ENCODE measurements at regions not wholly inside any gene's neighbourhood (a gene's known extent, or its start where the extent isn't known, plus 50 kb on each side); places are given as distances from the start of the nearest gene placed in this dataset.

GRCh38 chr4:108249397-108249796, 80.7 kb upstream of the LEF1 start:
- peaks cover 3% of the 10 kb centered on the region for H3K27me3 Mint-ChIP-seq (ENCODE audit: low read depth)

GRCh38 chr4:108247387-108248049, 78.8 kb upstream of the LEF1 start:
- Mint-ChIP-seq H3K36me3 (ENCODE audit: low read depth) (peaks cover 4% of the 10 kb centered on the region), H3K27ac (no peak overlapping the region), H3K9me3 (peaks cover 14% of the 10 kb centered on the region), H3K4me3 (ENCODE audit: low read depth) (no peak overlapping the region), H3K27me3 (ENCODE audit: low read depth) (no peaks in the 10 kb centered on the region), H3K4me1 (ENCODE audit: low read depth) (peaks cover 4% of the 10 kb centered on the region)
- intact Hi-C loops (cut with micrococcal nuclease), result no loop called here
- DNase-seq (ENCODE audit: low spot score), result no peak

More at GRCh38 chr4:108249397-108249796, 80.7 kb upstream of the LEF1 start:
- H3K4me1 Mint-ChIP-seq (ENCODE audit: low read depth), result peaks cover 4% of the 10 kb centered on the region
- H3K27ac Mint-ChIP-seq, result no peak overlapping the region
- intact Hi-C loops (cut with micrococcal nuclease), result no loop called here
- no peak overlapping the region for H3K4me3 Mint-ChIP-seq (ENCODE audit: low read depth)
- DNase-seq (ENCODE audit: low spot score), result no peak
- H3K9me3 Mint-ChIP-seq, result peaks cover 14% of the 10 kb centered on the region
- peaks cover 4% of the 10 kb centered on the region for H3K36me3 Mint-ChIP-seq (ENCODE audit: low read depth)

GRCh38 chr4:108244606-108245005, 75.9 kb upstream of the LEF1 start:
- DNase-seq (ENCODE audit: low spot score), result no peak
- Mint-ChIP-seq H3K27ac (no peak overlapping the region), H3K27me3 (ENCODE audit: low read depth) (no peaks in the 10 kb centered on the region), H3K4me3 (ENCODE audit: low read depth) (no peak overlapping the region), H3K4me1 (ENCODE audit: low read depth) (peaks cover 4% of the 10 kb centered on the region), H3K36me3 (ENCODE audit: low read depth) (peaks cover 4% of the 10 kb centered on the region), H3K9me3 (peaks cover 14% of the 10 kb centered on the region)
- intact Hi-C loops (cut with micrococcal nuclease), result no loop called here

- H3K9me3 Mint-ChIP-seq, result peaks cover 7% of the 10 kb centered on the region
- H3K27me3 Mint-ChIP-seq (ENCODE audit: low read depth), result peaks cover 3% of the 10 kb centered on the region
- peaks cover 4% of the 10 kb centered on the region for H3K36me3 Mint-ChIP-seq (ENCODE audit: low read depth)
- intact Hi-C loops (cut with micrococcal nuclease), result no loop called here
- no peak for DNase-seq (ENCODE audit: low spot score)
- H3K4me1 Mint-ChIP-seq (ENCODE audit: low read depth), result peaks cover 4% of the 10 kb centered on the region
- H3K27ac Mint-ChIP-seq, result no peak overlapping the region
- no peak overlapping the region for H3K4me3 Mint-ChIP-seq (ENCODE audit: low read depth)
Observed at GRCh38 chr4:108240366-108240765, 71.6 kb upstream of the LEF1 start.

- H3K27ac Mint-ChIP-seq, result no peak overlapping the region
- intact Hi-C loops (cut with micrococcal nuclease), result no loop called here
- no peaks in the 10 kb centered on the region for H3K4me1 Mint-ChIP-seq (ENCODE audit: low read depth)
- no peaks in the 10 kb centered on the region for H3K36me3 Mint-ChIP-seq (ENCODE audit: low read depth)
- H3K27me3 Mint-ChIP-seq (ENCODE audit: low read depth), result peaks cover 4% of the 10 kb centered on the region
- H3K4me3 Mint-ChIP-seq (ENCODE audit: low read depth), result no peak overlapping the region
- no peak for DNase-seq (ENCODE audit: low spot score)
- no peaks in the 10 kb centered on the region for H3K9me3 Mint-ChIP-seq
Observed at GRCh38 chr4:108237693-108238092, 69.0 kb upstream of the LEF1 start.

GRCh38 chr4:108236264-108236663, 67.5 kb upstream of the LEF1 start:
- peaks cover 4% of the 10 kb centered on the region for H3K27me3 Mint-ChIP-seq (ENCODE audit: low read depth)
- H3K9me3 Mint-ChIP-seq, result no peaks in the 10 kb centered on the region
- H3K4me1 Mint-ChIP-seq (ENCODE audit: low read depth), result no peaks in the 10 kb centered on the region
- H3K36me3 Mint-ChIP-seq (ENCODE audit: low read depth), result no peaks in the 10 kb centered on the region
- DNase-seq (ENCODE audit: low spot score), result no peak
- H3K27ac Mint-ChIP-seq, result no peak overlapping the region
- H3K4me3 Mint-ChIP-seq (ENCODE audit: low read depth), result no peak overlapping the region
- intact Hi-C loops (cut with micrococcal nuclease), result no loop called here

GRCh38 chr4:108227923-108228322, 59.2 kb upstream of the LEF1 start:
- Mint-ChIP-seq H3K27me3 (ENCODE audit: low read depth) (no peaks in the 10 kb centered on the region), H3K36me3 (ENCODE audit: low read depth) (no peaks in the 10 kb centered on the region), H3K4me3 (ENCODE audit: low read depth) (no peak overlapping the region), H3K27ac (no peak overlapping the region), H3K9me3 (no peaks in the 10 kb centered on the region), H3K4me1 (ENCODE audit: low read depth) (no peaks in the 10 kb centered on the region)
- intact Hi-C loops (cut with micrococcal nuclease), result no loop called here
- no peak for DNase-seq (ENCODE audit: low spot score)

- no peak for DNase-seq (ENCODE audit: low spot score)
- intact Hi-C loops (cut with micrococcal nuclease), result no loop called here
- H3K36me3 Mint-ChIP-seq (ENCODE audit: low read depth), result no peaks in the 10 kb centered on the region
- H3K4me1 Mint-ChIP-seq (ENCODE audit: low read depth), result no peaks in the 10 kb centered on the region
- H3K27me3 Mint-ChIP-seq (ENCODE audit: low read depth), result no peaks in the 10 kb centered on the region
- H3K9me3 Mint-ChIP-seq, result no peaks in the 10 kb centered on the region
- H3K4me3 Mint-ChIP-seq (ENCODE audit: low read depth), result no peak overlapping the region
- no peak overlapping the region for H3K27ac Mint-ChIP-seq
Observed at GRCh38 chr4:108224611-108225053, 55.9 kb upstream of the LEF1 start.

GRCh38 chr4:108223313-108223712, 54.6 kb upstream of the LEF1 start:
- H3K27me3 Mint-ChIP-seq (ENCODE audit: low read depth), result no peaks in the 10 kb centered on the region
- DNase-seq (ENCODE audit: low spot score), result no peak
- intact Hi-C loops (cut with micrococcal nuclease), result no loop called here
- no peaks in the 10 kb centered on the region for H3K9me3 Mint-ChIP-seq
- H3K36me3 Mint-ChIP-seq (ENCODE audit: low read depth), result no peaks in the 10 kb centered on the region
- no peak overlapping the region for H3K27ac Mint-ChIP-seq
- no peak overlapping the region for H3K4me3 Mint-ChIP-seq (ENCODE audit: low read depth)
- no peaks in the 10 kb centered on the region for H3K4me1 Mint-ChIP-seq (ENCODE audit: low read depth)

GRCh38 chr4:108219998-108220397, 51.3 kb upstream of the LEF1 start:
- H3K4me3 Mint-ChIP-seq (ENCODE audit: low read depth), result no peak overlapping the region
- H3K27ac Mint-ChIP-seq, result no peak overlapping the region
- no peak for DNase-seq (ENCODE audit: low spot score)
- H3K4me1 Mint-ChIP-seq (ENCODE audit: low read depth), result no peaks in the 10 kb centered on the region
- intact Hi-C loops (cut with micrococcal nuclease), result no loop called here
- H3K36me3 Mint-ChIP-seq (ENCODE audit: low read depth), result no peaks in the 10 kb centered on the region
- no peaks in the 10 kb centered on the region for H3K27me3 Mint-ChIP-seq (ENCODE audit: low read depth)
- peaks cover 6% of the 10 kb centered on the region for H3K9me3 Mint-ChIP-seq
